Gastroesophageal sphincter (tissue), 3 donors: ENCODE measurements at regions not wholly inside any gene's neighbourhood (a gene's known extent, or its start where the extent isn't known, plus 50 kb on each side); places are given as distances from the start of the nearest gene placed in this dataset.

Experiments used
- CTCF ChIP-seq, 4 experiments: fragments of 200-600 bp in 2 of 4; fragments of 450-650 bp in 2 of 4; sonication (generic) in 1 of 4; IDR thresholded peaks; one replicate each; pipeline ENCODE4 v1.5.1; 2017 to 2019; ENCODE audit warnings: antibody characterized with exemption in 4 of 4, mild to moderate bottlenecking in 2 of 4, moderate library complexity in 2 of 4
- EP300 ChIP-seq: sonication (generic); formaldehyde crosslinking; IDR thresholded peaks from one replicate; pipeline ENCODE4 v1.6.1; 2017; ENCODE audit warnings: antibody characterized with exemption, mild to moderate bottlenecking

GRCh38 chr2:176613323-176613987 lies 344.2 kb downstream of the MTX2 start:
- TF ChIP-seq CTCF (IDR thresholded peaks at IDR 0.05) (no peak), EP300 (no peak)
